WTC11 (cell line): ENCODE measurements at regions not wholly inside any gene's neighbourhood (a gene's known extent, or its start where the extent isn't known, plus 50 kb on each side); places are given as distances from the start of the nearest gene placed in this dataset.

ENCODE experiments used
- ATAC-seq: fragments of 200-7000 bp; cut with Tn5 transposase; 2 replicates; pipeline ENCODE4 v1.10.0; 2021; ENCODE audit warnings: mild to moderate bottlenecking, moderate library complexity
- CTCF ChIA-PET: fragments of 300-600 bp; sonication (Branson Sonifier 250); formaldehyde crosslinking; loops from one replicate; lab custom pipeline; 2021; ENCODE audit warnings: antibody characterized with exemption; lab: Charles Lee
- POLR2A ChIA-PET: fragments of 350-600 bp; sonication (Branson Sonifier 250); formaldehyde crosslinking; loops from one replicate; lab custom pipeline; 2021; ENCODE audit warnings: antibody characterized with exemption; lab: Charles Lee
- DNase-seq: peaks from one replicate; pipeline ENCODE4 v3.0.0; 2021; ENCODE audit warnings: low spot score
- H3K27ac Mint-ChIP-seq: 2 replicates; pipeline ENCODE4 v1.8.0; 2021; ENCODE audit warnings: mixed read lengths
- H3K27me3 Mint-ChIP-seq: 2 replicates; pipeline ENCODE4 v1.8.0; 2021; ENCODE audit warnings: low read depth, mild to moderate bottlenecking, moderate library complexity, mixed read lengths
- H3K36me3 Mint-ChIP-seq: 2 replicates; pipeline ENCODE4 v1.8.0; 2021; ENCODE audit warnings: mixed read lengths
- H3K4me1 Mint-ChIP-seq: 2 replicates; pipeline ENCODE4 v1.8.0; 2022; ENCODE audit warnings: mixed read lengths
- H3K4me3 Mint-ChIP-seq: 2 replicates; pipeline ENCODE4 v1.8.0; 2021; ENCODE audit warnings: mild to moderate bottlenecking, moderate library complexity, mixed read lengths
- H3K9me3 Mint-ChIP-seq: 2 replicates; pipeline ENCODE4 v1.8.0; 2021; ENCODE audit warnings: mixed read lengths
- AFF4 ChIP-seq: sonication (generic); formaldehyde crosslinking; IDR thresholded peaks from 2 replicates; pipeline ENCODE4 v1.8.1; 2023; ENCODE audit warnings: mild to moderate bottlenecking, missing genetic modification reagents, borderline replicate concordance
- E2F5 ChIP-seq: sonication (generic); formaldehyde crosslinking; IDR thresholded peaks from 2 replicates; pipeline ENCODE4 v1.8.1; 2022; ENCODE audit warnings: mild to moderate bottlenecking, moderate library complexity, missing genetic modification reagents
- FOXP1 ChIP-seq: sonication (generic); formaldehyde crosslinking; IDR thresholded peaks from 2 replicates; pipeline ENCODE4 v1.8.0; 2022; ENCODE audit warnings: missing genetic modification reagents, mild to moderate bottlenecking, moderate library complexity, borderline replicate concordance
- FOXP4 ChIP-seq: sonication (generic); formaldehyde crosslinking; IDR thresholded peaks from 2 replicates; pipeline ENCODE4 v1.8.0; 2022; ENCODE audit warnings: mild to moderate bottlenecking, missing genetic modification reagents
- IRF1 ChIP-seq: sonication (generic); formaldehyde crosslinking; IDR thresholded peaks from 2 replicates; pipeline ENCODE4 v1.8.0; 2023; ENCODE audit warnings: missing genetic modification reagents
- JAZF1 ChIP-seq: fragments of 250-450 bp; sonication (Bioruptor Pico); IDR thresholded peaks from 2 replicates; pipeline ENCODE4 v1.9.0; 2021; ENCODE audit warnings: moderate library complexity, mild to moderate bottlenecking, inconsistent platforms
- MLX ChIP-seq: sonication (generic); formaldehyde crosslinking; IDR thresholded peaks from 2 replicates; pipeline ENCODE4 v1.8.1; 2023; ENCODE audit warnings: mild to moderate bottlenecking, missing genetic modification reagents, moderate library complexity
- NFYB ChIP-seq: sonication (generic); formaldehyde crosslinking; conservative IDR thresholded peaks from 2 replicates; pipeline ENCODE4 v1.8.0; 2022; ENCODE audit warnings: low read depth, missing genetic modification reagents
- RELA ChIP-seq: sonication (generic); formaldehyde crosslinking; IDR thresholded peaks from 2 replicates; pipeline ENCODE4 v1.8.1; 2022; ENCODE audit warnings: missing genetic modification reagents, mild to moderate bottlenecking, borderline replicate concordance
- TP53 ChIP-seq: sonication (generic); formaldehyde crosslinking; IDR thresholded peaks from 2 replicates; pipeline ENCODE4 v1.8.1; 2023; ENCODE audit warnings: mild to moderate bottlenecking, missing genetic modification reagents
- ZNF219 ChIP-seq: sonication (generic); formaldehyde crosslinking; IDR thresholded peaks from 2 replicates; pipeline ENCODE4 v1.8.0; 2023; ENCODE audit warnings: missing genetic modification reagents, mild to moderate bottlenecking, borderline replicate concordance
- ZNF281 ChIP-seq: sonication (generic); formaldehyde crosslinking; IDR thresholded peaks from 2 replicates; pipeline ENCODE4 v1.8.0; 2023; ENCODE audit warnings: mild to moderate bottlenecking, missing genetic modification reagents
- ZNF423 ChIP-seq: fragments of 250-450 bp; sonication (Bioruptor Pico); IDR thresholded peaks from 2 replicates; pipeline ENCODE4 v2.1.2; 2022; ENCODE audit warnings: mild to moderate bottlenecking, moderate library complexity
- ZNF532 ChIP-seq: fragments of 250-450 bp; sonication (Bioruptor Pico); IDR thresholded peaks from 2 replicates; pipeline ENCODE4 v1.9.0; 2021; ENCODE audit warnings: mild to moderate bottlenecking, borderline replicate concordance

- Mint-ChIP-seq H3K27ac (no peak overlapping the region), H3K36me3 (no peaks in the 10 kb centered on the region), H3K4me3 (no peak overlapping the region), H3K4me1 (peaks cover 9% of the 10 kb centered on the region), H3K9me3 (peaks cover 11% of the 10 kb centered on the region), H3K27me3 (0 out of 2 replicates have a peak, but pooled peaks cover 4% of the 10 kb centered on the region)
- ChIA-PET CTCF (interaction anchor here (1.1 kb wide), 1 partner anchor 129 kb away, joined by 4 read pairs; no protein-coding TSS in a partner anchor), POLR2A (no interaction called here)
- TF ChIP-seq ZNF219 (CRISPR knock-in tag) (no peak), E2F5 (no peak), JAZF1 (CRISPR knock-in tag) (no peak)
- ATAC-seq (no peak), DNase-seq (no peak)
These were observed 73.5 kb upstream of the ABI3BP start for GRCh38 chr3:101066711-101067129.

GRCh38 chr3:101065962-101066361, 72.7 kb upstream of the ABI3BP start:
- ATAC-seq (no peak), DNase-seq (no peak)
- H3K27ac Mint-ChIP-seq: no peak overlapping the region
- H3K9me3 Mint-ChIP-seq: peaks cover 8% of the 10 kb centered on the region
- CTCF ChIA-PET: interaction anchor here (1.1 to 1.6 kb wide), 2 partner anchors 130 kb away, joined by 4 read pairs; no protein-coding TSS in a partner anchor
- no peaks in the 10 kb centered on the region; the same call in 1 of the 2 replicates for H3K36me3 Mint-ChIP-seq
- no peak overlapping the region for H3K4me3 Mint-ChIP-seq
- TF ChIP-seq E2F5: no peak
- TF ChIP-seq FOXP4 (CRISPR knock-in tag): no peak
- no peak for TF ChIP-seq RELA (CRISPR knock-in tag)
- no peak for TF ChIP-seq TP53 (CRISPR knock-in tag)
- TF ChIP-seq ZNF281 (CRISPR knock-in tag): no peak
- TF ChIP-seq NFYB: no peak
- TF ChIP-seq ZNF423 (CRISPR knock-in tag): no peak
- TF ChIP-seq FOXP1 (CRISPR knock-in tag): no peak
- TF ChIP-seq IRF1 (CRISPR knock-in tag): no peak
- peaks cover 9% of the 10 kb centered on the region for H3K4me1 Mint-ChIP-seq
- H3K27me3 Mint-ChIP-seq: 0 out of 2 replicates have a peak, but pooled peaks cover under 1% of the 10 kb centered on the region
- POLR2A ChIA-PET: interaction anchor here (0.6 kb wide), 1 partner anchor 165 kb away, joined by 5 read pairs; no protein-coding TSS in a partner anchor

GRCh38 chr3:101063401-101063800, 70.2 kb upstream of the ABI3BP start:
- Mint-ChIP-seq H3K4me1 (no peaks in the 10 kb centered on the region; the same call in 1 of the 2 replicates), H3K27me3 (no peaks in the 10 kb centered on the region; the same call in 1 of the 2 replicates), H3K27ac (no peak overlapping the region), H3K4me3 (no peak overlapping the region), H3K9me3 (peaks cover 33% of the 10 kb centered on the region), H3K36me3 (peaks cover 23% of the 10 kb centered on the region)
- CTCF ChIA-PET: interaction anchor here (1.1 kb wide), 1 partner anchor 170 kb away, joined by 4 read pairs; no protein-coding TSS in a partner anchor
- POLR2A ChIA-PET: no interaction called here
- no peak for DNase-seq
- no peak for ATAC-seq
- TF ChIP-seq AFF4 (CRISPR knock-in tag) (no peak), ZNF532 (no peak), MLX (no peak)
